HG03571 (cell line): ENCODE measurements at regions not wholly inside any gene's neighbourhood (a gene's known extent, or its start where the extent isn't known, plus 50 kb on each side); places are given as distances from the start of the nearest gene placed in this dataset.

Source experiments
- ATAC-seq: cut with Tn5 transposase; IDR thresholded peaks from one replicate; pipeline ENCODE4 v1.9.1; 2021; ENCODE audit not compliant: unreplicated experiment

DNA sequence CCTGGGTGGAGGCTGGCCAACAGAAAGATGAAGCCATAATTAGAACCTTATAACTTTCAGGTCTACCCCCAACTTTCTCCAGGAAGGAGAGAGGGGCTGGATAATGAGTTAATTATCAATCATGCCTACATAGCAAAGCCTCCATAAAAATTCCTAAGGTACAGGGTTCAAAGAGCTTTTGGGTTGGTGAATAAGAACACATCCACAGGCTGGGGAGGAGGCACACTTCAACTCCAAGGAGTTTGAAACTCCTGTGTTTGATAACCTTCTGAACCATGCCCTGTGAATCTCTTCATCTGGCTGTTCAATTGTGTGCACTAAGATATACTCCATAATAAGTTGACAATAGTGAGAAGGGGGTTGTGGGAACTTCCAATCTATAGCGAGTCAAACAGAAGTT lies 552.3 kb downstream of the TDRD15 start:
- no peak for ATAC-seq

DNA sequence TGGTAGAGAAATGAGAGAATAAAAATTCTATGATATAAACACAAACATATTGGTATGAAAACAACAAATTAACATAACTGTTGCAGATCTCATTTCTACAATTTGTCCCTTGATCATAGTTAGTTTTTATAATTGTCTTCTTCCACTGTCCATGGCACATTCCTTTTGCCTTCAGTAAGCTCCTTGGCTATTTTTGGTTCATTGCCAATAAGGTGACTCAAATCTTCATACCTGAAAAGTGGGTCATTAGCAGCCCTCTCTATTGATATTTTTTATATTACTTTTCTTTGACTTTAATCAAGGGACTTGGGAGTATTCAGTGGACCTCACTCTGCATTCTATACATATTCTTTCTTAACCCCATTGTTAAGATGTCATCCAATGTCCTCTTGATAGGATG lies 552.9 kb downstream of the TDRD15 start:
- no peak for ATAC-seq

DNA sequence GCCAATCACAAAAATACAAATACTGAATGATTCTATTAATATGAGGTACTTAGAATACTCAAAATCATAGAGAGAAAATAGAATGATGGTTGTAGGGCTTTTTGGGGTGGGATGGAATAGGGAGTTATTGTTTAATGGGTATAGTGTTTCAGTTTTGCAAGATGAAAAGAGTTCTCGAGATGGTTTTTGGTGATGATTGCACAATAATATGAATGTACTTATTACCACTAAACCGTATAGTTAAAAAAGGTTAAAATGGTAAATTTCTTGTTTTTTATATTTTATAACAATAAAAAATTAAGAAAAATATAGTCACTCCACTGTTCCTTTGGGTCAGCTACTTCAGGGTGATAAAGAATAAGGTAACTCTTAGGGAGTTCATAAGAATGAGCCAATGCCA lies 560.1 kb downstream of the TDRD15 start:
- no peak for ATAC-seq

DNA sequence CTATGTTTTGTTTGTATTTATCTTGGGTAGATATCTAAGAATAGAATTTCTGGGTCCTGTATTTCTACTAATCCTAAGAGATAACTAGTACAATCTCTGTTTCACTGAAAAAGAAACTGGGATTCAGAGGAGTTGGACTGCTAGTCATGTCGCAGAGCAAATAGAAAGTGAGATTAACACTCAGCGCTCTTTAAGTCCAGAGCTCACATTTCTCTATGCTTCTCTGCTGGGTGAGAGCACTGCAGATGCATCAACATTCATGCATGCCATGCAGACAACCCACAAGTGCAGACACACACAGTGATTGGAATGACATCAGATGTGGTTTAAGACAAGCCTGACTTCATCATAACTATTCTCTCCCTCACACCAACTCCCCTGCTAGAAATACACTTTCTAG lies 563.8 kb downstream of the TDRD15 start:
- ATAC-seq = no peak

DNA sequence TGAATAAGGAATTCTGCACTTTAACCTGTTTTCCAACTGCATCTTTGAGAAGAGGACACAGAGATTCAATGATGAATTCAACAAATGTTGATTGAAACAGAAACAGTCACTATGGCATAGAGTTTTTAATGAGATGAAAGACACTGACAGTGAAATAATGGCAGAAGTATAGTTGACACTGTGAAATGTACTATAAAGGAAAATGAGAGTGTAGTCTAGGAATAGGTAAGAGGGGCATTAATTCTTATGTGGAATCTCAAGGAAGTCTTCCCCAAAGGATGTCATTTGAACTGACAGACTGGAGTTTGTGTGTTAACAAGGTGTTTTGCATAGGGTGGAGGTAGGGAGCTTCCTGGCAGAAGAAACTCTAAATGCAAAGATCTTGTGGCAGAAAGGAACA lies 566.2 kb downstream of the TDRD15 start:
- no peak for ATAC-seq

DNA sequence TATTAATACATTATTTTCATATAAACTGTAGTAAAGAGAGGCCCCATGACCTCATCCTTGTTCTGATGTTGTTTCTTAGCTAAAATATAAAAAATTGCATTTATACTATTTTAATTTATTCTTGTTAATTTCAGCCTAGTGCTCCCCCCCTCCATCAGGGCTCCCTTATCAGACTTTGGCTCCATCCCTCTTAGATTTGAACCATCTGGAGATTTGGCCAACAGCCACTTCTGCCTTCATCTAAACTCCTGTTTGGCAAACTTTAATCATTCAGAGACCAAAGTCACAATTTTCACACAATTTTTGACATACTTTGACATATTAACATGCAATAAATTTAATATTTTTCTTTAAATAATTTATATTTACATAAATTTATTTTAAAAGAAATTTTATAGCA lies 569.3 kb downstream of the TDRD15 start:
- ATAC-seq = no peak

DNA sequence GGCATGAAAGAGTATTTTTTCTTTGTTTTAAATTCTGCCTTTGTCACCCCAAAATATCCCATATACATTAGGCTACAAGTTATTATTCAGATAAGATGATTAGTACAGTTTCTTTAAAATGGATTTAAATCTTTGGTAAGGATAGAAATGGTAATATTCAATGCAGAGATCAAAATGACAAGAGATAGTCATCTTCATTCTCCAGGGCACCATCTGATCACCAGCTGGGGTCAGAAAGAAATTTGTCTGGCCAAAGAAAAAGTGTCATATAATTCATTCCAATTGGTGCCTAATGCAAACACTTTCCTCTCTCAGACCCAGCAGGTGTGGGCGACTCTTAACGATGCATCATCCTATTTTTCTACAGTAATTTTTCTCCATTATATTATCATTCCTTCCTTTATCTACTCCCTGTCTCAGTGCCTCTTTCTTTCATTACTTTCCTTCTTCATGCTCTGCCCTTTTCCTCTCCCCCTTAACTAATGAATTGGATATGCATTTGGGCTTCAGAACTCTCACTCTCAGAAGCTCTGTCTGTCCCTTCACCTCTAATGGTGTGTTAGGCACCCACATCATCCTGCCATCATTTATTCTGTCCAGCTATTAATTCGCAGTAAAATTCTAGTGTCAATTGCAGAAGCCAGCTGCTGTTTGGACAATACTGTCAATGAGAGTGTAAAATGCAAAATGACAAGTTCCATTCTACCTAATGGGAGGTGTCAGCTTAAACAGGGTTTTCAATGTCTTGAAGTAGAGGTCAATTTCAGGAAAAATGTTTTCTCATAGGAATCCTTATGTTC lies 570.5 kb downstream of the TDRD15 start:
- no peak for ATAC-seq

DNA sequence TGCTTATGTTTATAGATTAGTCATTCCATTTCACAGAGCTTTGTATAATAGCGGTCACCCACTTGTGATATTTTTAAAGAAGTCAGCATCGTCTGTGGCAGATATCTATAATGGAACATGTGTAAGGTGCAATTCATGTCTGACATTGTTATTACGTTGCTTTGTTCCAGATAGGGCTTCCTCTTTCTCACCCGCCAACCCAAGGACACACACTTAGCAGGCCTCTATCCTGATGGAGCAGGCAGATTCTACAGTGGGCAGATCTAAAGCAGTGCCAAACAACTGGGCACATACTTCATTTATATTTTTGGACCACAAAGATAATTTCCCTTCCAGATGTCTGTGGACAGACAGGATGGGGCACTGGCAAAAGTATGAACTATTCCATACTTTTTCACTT lies 573.1 kb downstream of the TDRD15 start:
- no peak for ATAC-seq

DNA sequence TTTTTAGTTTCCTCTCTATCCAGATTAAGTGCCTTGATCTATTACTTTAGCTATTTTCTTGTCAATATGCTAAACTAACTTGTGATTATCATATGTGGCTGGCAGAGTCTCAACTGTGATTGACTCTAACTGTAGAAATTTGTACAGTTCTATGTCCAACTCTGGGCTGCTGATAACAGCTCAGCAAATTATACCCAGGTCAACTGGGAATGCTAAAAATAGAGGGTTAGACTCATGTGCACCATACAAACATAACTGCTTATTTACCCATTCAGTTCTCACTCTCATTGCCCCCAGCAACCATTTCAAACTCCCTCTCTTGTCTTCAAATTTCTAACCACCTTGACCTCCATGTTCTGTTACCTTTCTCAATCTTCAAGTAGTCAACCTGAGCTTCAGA lies 576.9 kb downstream of the TDRD15 start:
- ATAC-seq = no peak

DNA sequence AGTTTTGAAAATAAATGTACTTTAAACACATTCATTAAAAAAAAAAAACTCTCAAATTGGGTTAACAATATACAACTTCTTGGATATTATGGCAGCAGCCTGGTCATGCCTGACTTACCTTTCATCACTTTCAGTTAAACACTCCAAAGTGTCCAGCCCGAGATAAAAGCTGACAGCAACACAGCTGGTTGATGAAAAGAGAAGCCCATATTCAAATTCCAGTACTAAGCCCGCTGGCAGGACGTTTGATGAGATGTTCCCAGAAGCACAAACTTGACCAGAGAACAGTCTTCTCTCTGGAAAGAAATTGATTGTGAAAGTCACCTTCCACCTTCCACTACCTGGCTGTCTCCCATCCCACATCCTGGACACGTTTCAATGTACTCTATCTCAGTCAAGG lies 586.3 kb downstream of the TDRD15 start:
- ATAC-seq = no peak

DNA sequence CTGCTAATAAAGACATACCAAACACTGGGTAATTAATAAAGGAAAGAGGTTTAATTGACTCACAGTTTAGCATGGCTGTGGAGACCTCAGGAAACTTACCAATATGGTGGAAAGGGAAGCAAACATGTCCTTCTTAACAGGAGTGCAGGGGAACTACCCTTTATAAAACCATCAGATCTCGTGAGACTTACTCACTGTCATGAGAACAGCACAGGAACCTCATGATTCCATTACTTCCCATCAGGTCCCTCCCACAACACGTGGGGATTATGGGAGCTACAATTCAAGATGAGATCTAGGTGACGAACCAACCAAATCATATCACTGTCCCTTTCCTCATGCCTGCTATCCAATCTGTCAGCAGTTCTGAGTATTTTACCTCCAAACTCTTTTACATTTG lies 586.7 kb downstream of the TDRD15 start:
- ATAC-seq = no peak

DNA sequence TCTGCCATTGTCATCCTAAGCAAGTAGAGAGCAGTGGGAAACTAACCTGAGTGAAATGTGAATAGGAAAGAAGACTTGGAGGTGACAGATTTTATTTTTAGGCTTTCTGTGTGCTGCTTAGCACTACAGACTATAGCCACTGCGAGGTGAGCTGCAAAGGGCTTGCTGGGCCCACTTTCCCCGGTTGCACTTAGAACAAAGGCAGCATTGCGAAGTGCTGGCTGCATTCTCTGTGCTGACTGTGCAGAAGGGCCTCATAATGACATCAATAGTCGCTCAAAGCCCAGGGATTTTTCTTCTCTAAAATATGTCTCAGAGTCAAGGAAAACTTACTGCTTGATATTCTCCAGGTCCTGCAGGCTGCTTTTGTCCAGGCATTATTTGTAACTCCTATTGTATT lies 592.1 kb downstream of the TDRD15 start:
- no peak for ATAC-seq

DNA sequence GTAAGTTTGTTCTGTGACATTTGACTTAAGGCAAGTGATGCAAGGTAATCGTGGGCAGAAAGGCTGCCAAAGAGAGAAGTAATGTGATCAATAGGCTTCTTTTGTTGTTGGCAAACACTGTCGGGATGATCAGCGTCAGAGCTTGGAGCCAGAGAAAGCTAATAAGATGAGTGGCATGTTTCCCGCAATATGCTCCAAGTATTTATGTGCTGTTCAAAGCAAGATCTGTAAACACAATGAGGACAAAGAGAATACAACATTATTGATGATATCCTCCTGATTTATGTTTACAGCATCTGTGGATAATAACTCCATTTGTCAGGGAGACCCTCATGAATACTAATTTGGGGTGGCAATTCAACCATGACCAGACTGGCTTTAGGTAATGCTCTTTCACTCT lies 603.3 kb downstream of the TDRD15 start:
- no peak for ATAC-seq

DNA sequence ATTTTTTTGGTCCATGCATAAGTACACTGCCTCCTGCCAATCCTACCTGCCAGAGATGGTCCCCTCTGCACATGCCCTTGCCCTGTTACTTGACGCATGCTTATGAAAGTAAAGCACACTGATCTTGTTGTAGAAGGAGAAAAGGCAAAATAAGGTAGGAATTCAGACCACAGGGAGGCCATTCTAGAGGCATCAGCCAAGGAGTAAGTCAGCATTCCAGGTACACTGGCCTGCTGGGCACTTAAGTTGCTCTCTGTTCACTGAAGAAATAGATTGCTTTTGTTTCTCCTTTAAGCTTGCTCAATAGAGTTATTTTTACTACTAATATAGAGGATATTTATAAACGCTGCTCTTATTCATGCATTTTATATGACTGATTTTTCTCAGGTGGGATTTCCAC lies 604.4 kb downstream of the TDRD15 start:
- ATAC-seq = no peak

DNA sequence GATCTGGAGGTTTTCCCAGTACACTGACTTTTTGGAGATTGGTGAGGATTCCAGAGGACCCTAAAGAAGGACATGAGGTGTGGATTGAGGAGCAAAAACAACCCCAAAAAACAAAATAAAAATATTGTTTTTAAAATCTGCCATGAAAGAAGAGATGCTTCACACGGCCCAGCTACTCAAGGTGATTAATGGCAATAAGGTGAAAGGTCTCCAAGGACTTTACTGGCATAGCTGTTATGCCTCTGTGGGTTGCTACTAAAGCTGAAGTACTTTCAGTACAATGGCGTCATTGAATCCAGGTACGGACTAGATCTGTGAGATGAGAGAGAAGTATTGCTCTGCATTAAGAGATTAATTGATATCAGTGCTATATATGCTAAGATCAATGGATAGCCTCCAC lies 606.4 kb downstream of the TDRD15 start:
- ATAC-seq = no peak

DNA sequence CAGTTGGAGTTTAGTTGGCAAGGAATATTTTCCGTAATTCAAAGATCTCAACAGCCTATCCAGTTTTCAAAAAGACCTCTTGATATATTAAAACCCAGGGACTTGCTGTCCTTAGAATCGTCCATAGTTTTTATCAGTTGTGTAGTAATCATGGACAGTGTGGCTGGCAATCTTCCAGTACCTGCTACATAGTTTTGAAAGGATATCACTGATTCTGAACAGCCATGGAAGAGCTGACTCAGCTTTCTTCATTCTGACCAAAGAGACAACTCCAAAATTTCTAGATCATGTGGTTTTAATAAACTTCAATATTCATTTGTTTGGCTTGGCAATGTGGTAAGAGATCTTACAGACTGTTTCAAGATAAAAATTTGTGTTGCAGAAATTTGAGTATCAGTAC lies 616.7 kb downstream of the TDRD15 start:
- ATAC-seq = no peak

DNA sequence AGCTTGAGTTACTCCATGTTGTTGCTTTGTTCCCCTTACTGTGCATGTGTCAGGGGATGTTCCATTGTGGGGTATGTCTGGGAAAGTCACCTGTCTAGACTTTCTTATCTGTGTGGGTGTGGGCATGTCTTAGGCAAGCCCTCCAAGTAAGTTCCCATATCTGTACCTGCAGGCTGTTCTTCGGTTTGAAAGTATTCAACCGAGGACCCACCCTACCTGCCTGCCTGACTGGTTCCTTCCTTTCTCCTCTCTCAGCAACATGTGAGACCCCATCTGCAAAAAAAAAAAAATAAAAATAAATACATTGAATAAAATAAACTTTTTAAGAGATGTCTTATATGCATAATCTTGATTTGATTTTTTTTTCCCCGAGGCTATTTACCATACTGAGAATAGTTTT lies 622.7 kb downstream of the TDRD15 start:
- ATAC-seq = no peak

DNA sequence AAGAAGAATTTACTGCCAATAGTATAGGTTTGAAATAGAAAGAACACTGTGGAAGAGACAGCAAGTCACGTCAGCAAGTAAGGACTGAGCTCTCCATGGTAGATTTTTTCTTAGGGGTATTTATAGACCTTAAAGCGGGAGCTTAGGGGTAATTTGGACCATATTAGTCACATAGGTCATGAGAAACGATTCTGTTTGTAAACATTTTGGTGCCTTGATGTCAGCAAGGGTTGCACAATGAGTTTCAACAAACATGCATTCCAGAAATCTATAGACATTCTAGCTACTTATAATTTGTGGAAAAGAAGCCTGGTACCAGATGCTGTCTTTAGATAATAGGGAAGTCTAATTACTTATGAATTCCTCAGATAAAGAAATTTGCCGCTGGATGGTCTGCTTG lies 624.7 kb downstream of the TDRD15 start:
- no peak for ATAC-seq

DNA sequence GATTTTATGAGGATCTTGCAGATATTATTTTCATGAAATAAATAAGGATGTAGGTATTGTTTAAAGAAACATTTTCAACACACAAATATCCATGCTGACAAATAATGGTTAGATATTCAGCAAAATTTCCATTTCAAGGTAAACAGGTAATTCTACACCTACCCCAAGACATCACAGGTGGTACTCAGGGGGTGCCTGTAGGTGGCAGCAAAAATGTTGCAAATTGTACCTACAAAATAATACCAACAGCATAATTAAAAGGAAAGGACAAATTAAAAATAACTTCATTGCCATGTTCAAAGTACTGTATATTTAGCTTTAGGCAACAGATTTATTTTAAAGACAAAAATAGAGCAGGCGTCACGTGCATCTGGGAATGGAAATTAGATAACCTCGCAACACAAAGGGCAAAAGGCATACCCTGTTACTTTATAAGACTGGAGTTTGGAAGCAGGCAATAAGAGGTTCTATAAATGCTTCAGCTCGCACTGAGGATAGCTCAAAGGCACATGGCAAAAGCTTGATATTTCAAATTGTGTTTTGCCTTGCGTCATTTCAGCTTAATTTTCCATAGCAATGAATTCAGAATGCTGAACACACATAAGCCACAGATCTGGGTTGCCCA lies 630.5 kb downstream of the TDRD15 start:
- ATAC-seq = no peak

DNA sequence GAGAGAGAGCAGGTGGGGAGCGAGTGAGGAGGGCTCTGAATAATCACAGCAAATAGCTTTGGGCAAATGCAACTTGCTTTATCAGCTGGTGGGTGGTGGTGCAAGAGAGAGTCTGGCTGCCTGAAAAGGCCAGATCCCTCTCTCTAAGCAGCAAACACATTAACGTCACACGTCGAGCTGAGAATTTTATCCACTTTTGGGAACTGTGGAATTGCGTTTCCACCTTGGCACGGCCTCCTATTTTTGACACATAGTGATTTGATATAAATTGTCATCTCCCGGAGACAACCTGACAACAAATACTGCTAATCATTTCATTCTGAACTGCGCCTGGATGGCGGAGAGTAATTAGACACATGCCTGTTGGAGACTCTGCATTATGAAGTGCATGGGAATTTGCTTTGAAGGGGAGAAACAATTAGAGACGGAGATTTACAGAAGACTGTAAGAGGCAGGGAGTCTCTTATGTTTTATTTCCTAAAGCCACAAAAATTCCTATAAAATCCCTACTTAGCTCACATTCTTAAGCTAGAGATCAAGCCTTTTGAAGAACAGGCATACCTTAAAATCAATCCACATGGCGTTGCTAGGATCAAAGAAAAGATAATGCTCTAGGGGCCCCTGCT lies 634.1 kb downstream of the TDRD15 start:
- ATAC-seq = no peak

DNA sequence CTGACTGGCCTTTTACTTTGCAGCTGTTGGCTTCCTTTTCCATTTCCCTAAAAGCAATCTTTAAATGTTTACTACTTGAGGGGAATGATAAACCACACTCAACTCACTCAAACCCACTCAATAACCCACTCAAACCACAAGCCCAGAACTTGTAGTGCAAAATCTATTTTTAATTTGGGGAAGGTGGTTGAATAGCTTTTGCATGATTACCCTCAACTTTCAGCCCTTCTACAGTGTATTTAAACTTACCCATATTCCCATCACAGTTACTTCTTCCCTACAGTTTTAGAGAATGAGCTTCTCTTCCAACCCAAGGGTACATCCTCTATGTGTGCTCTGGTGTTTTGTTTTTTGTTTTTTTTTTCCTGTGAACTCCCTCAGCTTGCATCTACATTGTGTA lies 636.1 kb downstream of the TDRD15 start:
- ATAC-seq = no peak

DNA sequence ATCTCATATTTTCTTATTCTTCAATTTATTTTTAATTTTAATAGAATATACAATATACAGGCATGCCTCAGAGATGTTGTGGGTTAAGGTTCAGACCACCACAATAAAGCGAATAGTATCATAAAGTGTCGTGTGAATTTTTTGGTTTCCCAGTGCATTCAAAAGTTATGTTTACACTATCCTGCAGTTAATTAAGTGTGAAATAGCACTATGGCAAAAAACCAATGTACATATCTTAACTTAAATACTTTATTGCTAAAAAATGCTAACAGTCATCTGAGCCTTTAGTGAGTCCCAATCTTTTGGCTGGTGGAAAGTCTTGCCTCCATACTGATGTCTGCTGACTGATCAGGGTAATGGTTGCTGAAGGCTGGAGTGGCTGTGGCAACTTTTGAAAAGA lies 637.6 kb downstream of the TDRD15 start:
- no peak for ATAC-seq

DNA sequence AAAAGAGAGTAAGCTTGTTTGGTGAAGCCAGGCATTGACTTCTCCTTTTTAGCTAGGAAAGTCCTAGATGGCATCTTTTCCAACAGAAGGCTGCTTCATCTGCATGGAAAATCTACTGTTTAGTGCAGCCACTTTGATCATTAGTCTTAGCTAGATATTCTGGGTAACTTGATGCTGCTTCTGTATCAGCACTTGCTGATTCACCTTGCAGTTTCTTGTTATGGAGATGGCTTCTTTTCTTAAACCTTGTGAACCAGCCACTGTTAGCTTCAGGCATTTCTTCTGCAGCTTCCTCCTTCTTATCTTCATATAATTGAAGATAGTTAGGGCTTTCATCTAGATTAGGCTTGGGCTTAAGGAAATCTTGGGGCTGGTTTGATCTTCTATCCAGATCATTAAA lies 639.7 kb downstream of the TDRD15 start:
- no peak for ATAC-seq
